CD4-positive, alpha-beta T cell treated with Interleukin-12 subunit alpha and Interleukin-12 subunit beta, for 1 hour (primary cell): ENCODE measurements at regions not wholly inside any gene's neighbourhood (a gene's known extent, or its start where the extent isn't known, plus 50 kb on each side); places are given as distances from the start of the nearest gene placed in this dataset.

Experiments
- DNase-seq: peaks from one replicate; pipeline ENCODE4 v3.0.0-alpha.2; 2020

DNA sequence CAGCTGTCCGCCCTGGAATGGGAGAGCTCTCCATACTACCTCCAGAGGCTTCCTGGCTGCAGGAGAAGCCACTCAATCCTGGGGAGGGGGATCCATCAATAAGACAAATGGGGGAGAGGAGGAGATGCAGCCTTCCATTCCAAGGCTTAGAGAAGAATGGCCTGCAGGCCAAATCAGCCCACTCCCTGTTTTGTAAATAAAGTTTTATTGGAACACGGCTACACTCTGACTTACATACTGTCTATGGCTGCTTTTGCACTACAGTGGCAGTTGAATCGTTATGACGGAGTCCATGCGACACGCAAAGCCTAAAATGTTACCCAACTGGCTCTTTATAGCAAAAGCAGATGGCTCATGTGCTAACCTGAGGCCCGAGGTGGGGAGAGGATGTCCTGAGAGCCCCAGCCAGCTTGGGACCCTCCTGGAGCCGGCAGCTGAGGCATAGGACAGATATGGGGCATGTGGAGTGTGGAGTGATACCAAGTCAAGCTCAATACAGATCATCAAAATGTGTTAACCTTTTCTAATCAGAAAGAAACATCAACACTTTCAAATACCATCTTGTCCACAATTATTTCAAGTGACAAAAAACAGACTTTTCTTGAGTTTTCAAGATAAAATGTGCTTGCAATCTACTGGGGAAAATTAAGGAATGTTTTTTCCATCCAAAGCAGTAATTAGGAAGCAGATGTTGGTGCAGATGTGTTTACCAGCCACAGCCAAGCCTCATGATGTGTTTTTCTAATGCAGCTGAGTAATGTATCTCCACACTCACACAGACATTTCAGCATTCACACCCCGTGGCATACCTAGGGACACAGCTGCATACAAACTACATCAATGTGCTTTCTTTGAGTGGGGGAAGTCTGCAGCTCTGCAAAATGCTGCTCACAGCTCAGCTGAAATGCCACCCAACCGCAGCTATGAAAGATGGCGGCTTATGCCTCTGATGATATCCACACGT is 181.6 kb downstream of the SHANK2 start:
- DNase-seq: no peak

DNA sequence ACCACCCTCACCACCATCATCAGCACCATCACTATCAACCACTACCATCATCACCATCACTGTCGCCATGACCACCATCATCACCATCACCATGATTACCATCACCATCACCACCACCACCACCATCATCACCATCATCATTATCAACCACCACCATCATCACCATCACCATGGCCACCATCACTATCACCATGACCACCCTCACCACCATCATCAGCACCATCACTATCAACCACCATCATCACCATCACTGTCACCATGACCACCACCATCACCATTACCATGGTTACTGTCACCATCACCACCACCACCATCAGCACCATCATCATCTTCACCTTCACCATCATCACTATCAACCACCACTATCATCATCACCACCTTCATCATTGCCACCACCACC is 183.4 kb downstream of the SHANK2 start:
- no peak for DNase-seq

GRCh38 chr11:71067753-71068152 is 184.6 kb downstream of the SHANK2 start:
- DNase-seq: no peak

DNA sequence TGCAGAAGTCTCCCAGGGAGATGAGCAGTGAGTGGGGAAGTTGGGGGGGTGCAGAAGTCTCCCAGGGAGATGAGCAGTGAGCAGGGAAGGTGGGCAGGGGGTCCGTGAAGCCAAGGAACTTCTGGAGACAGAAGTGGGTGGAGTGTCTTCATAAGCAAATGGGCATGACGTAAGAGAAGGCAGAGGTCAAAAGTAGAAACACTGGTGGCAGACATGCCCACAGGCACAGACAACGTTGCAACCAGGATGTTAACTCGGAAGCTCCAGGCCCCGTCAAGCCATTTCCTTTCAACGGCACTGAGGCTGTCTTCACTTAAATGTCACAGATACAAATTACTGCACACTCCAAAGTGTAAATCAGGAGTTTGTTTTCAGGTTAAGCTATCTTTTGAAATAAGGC is 186.1 kb downstream of the SHANK2 start:
- no peak for DNase-seq

DNA sequence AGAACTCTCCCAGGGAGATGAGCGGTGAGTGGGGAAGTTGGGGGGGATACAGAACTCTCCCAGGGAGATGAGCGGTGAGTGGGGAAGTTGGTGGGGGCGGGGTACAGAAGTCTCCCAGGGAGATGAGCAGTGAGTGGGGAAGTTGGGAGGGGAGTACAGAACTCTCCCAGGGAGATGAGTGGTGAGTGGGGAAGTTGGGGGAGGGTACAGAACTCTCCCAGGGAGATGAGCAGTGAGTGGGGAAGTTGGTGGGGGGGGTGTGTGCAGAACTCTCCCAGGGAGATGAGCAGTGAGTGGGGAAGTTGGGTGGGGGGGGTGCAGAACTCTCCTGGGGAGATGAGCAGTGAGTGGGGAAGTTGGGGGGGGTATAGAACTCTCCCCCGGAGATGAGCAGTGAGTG is 186.5 kb downstream of the SHANK2 start:
- DNase-seq: no peak

DNA sequence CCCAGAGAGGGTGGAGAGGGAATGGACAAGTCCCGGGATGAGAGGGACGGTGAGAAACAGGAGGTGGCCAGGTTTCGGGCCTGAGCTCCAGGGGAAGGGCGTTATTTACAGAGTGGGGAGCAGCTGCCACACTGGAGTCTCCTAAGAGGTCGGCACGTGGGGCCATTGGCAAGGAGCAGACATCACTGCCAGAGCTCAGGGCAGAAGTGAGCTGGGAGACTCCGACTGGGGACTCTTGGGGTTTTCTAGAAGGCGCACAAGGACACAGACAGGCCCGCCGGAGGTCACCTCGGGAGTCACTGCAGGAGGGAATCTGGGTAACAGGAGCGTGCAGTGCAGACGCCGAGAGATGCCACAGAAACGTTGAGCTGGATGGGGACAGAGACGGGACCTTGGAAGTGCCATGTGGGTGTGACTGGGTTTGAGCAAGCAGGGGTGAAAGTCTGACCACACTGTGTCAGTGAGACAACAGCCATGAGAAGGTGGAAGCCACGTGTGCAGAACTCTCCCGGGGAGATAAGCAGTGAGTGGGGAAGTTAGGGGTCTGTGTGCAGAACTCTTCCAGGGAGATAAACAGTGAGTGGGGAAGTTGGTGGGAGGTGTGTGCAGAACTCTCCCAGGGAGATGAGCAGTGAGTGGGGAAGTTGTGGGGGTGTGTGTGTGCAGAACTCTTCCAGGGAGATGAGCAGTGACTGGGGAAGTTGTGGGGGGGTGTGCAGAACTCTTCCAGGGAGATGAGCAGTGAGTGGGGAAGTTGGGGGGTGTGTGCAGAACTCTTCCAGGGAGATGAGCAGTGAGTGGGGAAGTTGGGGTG is 187.5 kb downstream of the SHANK2 start:
- no peak for DNase-seq

GRCh38 chr11:71064183-71064582 is 188.2 kb downstream of the SHANK2 start:
- no peak for DNase-seq

DNA sequence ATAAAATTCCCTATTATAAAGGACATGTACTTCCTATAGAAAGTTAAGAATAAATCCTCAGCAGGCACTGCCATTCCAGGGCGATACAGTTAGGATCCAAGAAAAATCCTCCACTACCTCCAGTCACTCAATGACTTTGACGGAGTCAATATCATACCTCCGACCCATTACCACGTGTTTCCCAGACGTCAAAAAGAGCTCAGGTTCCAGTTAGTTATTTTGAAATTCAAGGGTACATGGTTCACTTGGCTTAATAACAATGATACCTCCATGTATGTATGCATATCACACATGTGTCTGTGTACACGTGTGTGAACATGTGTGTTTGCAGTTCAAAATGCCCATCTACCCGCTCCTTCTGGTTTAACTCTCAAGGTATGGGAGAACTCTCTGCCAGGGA is 189.2 kb downstream of the SHANK2 start:
- DNase-seq: no peak

GRCh38 chr11:71062199-71062598 is 190.2 kb downstream of the SHANK2 start:
- no peak for DNase-seq

- no peak for DNase-seq
Observed at GRCh38 chr11:71060391-71060791, 192.0 kb downstream of the SHANK2 start.

DNA sequence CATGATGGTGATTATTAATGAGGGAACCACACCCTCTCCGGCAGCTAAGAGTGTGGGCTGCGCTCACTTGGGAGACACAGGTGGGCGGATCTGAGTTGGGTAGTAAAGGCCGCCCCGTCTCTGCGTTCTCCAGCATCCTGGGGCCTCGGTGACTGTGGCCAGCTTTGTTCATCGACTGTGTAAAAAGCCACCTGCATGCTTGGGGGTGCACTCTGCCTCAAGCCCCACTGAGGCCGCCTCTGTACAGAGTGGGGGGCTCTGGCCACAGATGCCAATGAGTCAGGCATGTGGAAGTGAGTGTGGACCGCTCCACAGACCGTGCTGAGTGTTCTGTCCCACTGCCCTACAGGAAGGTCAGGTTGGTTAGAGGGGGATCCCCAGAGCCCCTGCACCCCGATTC is 192.7 kb downstream of the SHANK2 start:
- DNase-seq: no peak

DNA sequence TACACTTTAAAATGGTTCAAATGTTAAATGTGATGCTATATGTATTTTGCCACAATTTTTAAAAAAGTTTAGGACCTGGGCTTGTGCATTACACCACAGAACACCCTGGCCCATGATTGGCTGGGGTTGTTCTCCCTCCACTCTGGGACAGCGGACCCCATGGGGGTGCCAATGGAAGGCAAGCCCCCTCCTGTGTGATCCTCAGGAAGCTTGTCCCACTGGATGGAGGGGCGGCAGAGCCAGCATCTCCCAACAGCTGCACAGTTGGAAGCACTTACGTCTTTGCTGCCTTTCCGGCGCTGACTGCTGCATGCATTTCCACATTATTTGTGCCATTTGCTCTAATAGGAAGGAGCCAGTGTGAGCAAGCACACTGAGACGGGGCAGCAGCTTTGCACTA is 196.5 kb downstream of the SHANK2 start:
- no peak for DNase-seq
